AML-193 (cell line): ENCODE measurements at regions not wholly inside any gene's neighbourhood (a gene's known extent, or its start where the extent isn't known, plus 50 kb on each side); places are given as distances from the start of the nearest gene placed in this dataset.
"Not testable (repeated sequence)": the region's sequence is repeated elsewhere in the genome, so short reads cannot be mapped to it uniquely, and the experiment has no call there.

Experiments used
- DNase-seq, 2 experiments: peaks; one replicate each; lab custom pipeline; 2025; lab: John Stamatoyannopoulos, UW

DNA sequence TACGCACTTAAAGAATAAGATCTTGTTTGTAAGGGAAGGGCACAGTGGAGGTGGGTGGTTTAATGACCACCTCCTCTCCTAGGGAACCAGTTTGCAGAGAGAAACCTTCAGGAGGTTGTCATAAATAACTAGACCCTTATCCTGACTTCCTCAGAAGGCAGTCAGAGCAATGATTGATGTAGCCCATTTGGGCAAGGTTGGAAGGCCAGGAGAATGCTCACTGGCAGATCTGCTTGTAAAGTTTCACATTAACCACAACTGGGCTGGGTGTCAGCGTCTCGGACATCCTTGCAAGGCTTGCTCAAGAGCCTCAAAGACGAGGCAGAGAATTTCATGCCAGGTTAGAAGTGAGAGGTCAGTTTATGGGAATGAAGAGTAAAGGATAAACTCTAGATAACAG lies 87.6 kb upstream of the TRABD2B start:
- no peak for DNase-seq

DNA sequence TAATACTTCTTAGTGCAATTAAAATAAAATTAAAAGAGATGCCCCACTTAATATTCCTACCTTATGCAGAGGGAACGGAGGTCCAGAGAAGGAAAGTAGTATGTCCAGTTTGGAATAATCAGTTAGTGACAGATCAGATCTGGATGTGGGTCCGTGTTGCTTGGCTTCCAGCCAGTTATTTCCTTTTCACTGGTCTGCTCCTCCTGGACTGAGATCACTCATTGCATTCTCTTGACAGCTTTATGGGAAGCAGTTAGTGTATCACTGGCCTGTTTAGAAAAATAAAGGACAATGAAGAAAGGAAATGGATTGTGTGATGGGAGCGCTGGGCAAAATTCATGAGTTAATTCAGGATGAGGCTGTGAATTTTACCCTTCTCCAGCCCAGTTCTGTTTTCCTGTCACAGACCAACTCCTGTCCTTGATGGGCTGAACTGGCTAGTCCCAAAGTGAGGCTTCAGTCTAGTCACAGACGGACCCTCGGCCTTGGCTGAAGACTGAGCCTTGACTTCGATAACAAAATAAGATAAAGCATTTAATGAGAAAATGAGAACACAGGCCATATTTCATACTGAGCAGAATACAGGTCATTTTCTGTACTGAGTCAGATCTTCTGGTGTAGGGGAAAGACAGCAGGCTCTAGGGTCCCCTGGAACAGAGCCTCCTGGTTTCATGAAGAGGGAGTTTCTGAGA lies 85.2 kb upstream of the TRABD2B start:
- no peak for DNase-seq

DNA sequence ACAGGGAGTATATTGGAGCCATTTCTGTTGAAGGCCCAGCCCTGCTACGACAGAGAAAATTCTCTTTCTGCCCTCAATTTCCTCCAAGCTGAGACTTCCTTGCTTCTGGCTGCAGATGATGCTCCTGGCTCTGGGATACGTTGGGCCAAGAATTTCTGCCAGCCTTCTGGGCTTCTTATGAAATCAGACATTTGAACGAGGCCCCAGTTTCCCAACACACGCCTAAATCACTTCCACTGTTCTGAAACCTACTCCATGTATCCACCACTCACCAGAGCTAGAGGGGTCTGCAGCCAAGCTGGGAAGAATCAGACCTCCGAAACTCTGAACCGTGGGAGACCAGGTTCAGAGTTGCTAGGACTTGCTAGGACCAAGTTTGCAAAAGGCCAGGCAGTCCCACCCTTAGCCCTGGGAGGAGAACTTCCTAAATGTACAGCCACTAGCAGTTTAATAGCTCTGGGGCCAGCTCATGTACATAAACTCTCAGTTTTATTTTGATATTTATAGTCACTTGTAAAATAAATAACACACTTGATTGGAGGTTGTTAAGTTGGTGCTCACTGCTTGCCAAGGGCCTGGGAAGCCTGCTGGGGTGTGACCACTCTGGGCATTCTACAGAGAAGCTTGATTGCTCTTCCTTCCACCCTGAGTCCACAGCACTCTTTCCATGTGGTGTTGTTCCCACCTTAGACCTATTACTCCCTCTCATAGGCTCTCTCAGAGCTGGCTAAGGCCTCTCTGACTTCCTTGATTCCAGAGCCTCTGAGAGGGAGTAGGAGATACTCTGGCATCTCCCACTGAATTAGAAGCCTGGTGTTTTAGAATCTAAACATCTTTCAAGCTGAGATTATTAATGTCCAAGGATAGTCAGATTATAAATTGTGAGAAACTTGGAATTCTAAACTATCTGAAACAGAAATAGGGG lies 83.4 kb upstream of the TRABD2B start:
- DNase-seq, result no peak

DNA sequence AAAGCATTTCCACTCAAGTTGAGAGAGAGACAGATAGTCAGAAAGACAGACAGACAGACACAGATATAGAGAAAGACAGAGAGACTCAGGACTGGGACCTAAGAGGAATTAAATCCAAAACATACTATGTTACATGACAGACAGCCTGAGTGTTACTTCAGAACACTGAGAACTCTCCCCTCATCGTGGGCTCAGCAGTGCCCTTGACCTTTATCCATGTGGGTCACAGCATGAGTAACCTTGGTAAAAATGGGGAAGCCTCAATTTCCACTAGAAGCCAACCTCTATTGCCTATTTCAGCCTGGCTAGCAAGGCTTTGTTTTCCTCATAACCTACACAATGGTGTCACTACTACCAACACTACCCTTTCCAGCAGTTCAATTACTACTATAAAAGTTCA lies 81.9 kb upstream of the TRABD2B start:
- no peak for DNase-seq

DNA sequence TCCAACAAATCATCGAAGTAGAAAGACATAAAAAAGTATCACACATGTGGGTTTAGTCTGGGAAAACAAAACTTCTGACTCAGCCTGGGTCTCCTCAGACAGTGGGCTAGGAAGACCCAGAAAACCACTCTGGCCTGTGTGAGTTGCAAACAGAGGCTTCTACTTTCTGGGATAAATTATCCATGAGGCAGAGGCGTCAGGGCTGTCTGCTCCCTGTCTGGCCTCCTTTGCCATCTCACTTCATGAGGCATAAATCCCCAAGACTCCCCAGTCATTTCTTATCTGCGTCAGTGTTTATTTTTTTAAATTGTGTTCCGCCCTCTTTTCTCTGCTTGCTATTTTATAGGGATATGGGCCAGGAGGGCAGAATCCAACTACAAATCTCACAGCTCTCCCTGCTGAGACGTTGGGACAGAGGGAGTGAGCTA lies 80.6 kb upstream of the TRABD2B start:
- DNase-seq, result no peak

DNA sequence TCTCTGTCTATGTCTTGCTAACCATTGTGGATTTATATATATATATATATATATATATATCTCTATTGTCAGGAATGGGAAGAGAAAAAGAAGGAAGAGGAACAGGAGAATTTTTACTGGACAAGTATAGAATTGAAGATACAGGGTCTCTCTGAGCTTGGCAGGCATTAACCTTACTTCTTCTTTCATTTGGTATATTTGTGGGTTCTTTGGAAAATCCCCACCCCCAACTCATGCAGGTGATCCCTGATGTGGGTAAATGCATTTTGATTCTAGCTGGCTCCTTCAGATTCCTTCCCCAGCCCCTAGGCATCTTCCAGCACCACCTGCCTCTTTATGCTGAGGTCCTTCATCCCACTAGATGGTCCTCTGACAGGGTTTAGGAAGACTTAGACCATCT lies 78.8 kb upstream of the TRABD2B start:
- DNase-seq, result no peak

DNA sequence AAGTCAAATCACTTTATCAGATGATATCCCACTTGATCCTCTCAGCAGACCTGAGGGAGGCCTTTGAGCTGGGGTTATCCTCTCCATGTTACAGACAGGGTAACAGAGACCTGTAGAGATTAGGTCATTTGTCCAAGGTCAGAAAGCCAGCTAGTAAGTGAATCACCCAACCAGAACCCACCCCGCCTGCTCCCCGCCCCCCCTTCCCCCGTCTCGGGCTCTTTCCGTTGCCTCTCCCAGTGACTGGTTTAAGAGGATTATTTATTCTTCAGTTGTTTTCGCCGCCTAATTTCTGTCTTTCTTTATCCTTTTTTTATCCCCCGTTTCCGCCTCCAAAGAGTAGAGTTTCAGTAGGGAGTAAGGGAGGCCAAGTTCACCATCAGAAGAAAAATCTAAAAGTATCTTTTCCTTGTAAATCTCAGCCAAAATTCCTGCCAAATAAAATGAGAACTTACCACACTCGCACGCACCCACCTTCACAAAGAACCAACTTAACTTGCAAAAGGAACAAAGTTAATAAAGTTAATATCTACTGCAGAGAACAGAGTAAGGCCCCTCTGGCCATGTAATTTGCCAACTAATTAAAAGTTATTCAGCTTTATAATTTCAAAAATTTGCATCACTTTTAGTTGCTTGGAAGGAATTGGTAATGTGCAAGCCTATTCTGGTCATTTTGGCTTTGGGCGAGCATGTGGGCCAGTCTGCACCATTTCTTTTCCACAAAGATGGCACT lies 76.8 kb upstream of the TRABD2B start:
- DNase-seq, result no peak

DNA sequence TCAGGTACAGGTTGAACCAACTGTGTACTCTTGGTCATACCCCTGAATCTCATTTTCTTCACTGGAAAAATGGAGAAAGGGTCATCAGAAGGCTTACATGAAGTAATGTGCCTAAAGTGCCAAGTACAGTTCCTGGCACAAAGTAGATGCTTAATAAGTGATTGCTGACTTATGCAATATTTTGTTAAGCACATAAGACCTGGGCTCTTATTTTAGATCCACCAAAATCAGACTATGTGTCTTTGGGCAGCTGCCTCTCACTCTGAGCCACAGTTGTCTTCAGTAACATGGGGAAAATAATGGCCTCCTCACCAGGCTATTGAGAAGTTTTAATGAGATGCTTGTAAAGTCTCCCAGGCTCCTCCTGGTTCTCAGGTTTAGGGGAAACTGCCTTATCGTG lies 74.3 kb upstream of the TRABD2B start:
- DNase-seq, result no peak

DNA sequence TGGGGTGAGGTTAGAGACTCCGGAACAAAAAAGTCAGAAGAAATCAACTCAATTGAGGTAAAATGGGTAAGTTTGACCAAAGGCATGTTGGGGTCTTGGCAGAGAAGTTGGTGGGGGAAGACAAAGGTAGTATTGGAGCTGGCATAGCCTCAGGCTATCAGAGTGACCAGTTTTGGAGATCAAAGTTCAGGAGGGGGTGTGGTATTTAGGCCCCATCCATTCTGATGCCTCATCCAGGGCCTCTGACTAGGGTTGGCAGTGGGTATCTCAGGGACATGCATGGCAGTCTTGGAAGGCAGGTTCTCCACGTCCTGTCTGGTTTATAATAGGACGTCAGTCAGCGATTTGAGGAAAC lies 73.2 kb upstream of the TRABD2B start:
- no peak for DNase-seq

DNA sequence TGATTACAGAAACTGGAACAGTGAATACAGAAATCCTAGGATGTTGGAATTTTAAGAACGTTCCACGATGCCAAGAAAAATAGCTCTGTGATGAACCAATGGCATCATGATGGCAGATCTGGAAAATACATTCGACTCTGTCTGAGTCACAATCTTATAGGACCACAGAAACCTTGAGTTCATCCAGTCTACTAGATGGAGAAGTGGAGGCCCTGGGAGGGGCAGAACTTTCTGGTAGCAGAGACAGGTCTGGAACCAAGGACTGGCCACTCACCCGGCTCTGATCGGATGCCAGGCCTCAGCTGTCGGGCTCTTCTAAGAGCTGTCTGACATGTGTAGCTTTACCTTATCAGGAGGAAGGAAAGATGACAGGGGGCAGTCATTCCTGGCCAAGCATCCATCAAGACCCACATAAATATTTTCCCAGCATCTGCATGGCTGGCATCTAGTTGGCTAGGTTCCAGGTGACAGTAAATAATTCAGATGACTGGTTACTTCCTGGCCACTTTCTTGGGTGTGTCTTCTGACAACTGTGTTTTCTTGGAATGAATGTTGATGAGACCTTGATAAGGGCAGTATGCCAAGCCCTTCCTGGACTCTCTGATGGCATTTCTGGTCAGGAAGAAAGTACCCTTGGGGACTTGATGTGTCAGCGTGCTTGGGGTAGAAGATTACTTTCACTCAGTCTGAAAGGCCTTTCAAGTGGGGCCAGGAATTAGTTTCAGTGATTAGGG lies 72.6 kb upstream of the TRABD2B start:
- no peak for DNase-seq

DNA sequence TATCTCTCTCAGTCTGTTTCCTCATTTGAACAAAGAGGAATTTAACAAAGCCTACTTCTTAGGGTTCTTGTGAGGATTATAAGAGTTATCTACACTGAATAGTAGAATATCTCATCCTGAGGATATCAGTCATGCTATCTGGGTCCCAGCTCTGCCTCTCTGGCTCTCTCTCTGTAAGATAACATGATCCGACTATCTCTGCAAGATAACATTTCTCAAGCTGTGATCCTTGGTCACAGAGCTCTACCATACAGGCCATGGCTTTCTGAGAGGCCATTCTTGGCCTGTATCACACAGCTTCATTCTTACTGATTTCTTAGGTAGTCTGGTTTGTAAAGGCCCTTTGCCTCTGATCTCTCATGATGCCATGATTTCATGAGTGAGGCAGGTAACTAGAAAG lies 71.0 kb upstream of the TRABD2B start:
- no peak for DNase-seq

DNA sequence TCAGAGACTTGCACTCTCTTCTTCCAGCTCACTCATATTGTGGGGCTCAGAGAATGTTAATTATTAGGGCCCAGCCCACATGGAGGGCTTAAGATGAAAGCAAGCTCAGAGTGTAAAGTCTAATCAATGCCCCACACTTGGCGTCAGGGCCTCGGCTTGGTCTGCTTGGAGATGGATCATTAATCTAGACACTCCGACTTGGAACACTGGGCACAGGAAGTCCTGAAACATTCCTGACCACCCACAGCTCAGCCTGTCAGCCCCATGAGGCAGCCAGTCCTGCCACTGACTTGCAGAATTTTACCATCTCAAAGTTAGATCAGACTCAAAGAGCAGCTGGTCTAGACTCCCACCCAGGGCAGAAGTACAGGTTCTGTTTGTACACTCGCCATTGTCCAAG lies 69.8 kb upstream of the TRABD2B start:
- no peak for DNase-seq

DNA sequence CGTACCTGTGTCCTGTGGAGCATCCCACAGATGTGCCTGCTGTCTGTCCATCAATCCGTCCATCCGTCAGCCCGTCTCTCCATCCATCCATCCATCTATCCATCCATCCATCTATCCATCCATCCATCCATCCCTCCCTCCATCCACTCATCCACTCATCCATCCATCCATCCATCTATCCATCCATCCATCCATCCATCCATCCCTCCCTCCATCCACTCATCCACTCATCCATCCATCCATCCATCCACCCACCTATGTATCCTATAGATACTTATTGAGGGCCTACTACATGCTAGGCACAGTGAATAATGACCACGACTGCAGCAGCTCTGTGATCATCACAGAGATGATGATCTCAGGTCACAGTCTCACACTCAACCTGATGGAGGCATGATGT lies 67.5 kb upstream of the TRABD2B start:
- DNase-seq, result not testable (repeated sequence)

DNA sequence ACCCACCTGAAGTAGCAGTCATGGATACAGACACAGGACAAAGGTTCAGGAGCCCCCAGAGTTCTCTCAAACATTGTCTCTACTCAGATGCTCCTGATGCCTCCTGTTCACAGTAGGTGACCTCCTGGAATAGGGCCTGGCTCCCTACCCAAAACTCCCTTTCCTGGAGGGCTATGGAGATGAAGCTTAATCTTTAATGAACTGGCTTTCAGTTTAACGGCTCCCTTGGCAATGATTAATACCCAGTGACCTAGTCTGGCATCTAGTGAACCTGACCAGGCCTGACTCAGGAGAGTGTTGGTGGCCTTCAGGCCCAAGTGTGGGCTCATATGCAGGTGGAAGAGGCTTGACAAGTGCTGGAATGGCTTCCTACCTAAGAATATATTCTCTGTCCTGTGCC lies 65.2 kb upstream of the TRABD2B start:
- DNase-seq, result no peak

DNA sequence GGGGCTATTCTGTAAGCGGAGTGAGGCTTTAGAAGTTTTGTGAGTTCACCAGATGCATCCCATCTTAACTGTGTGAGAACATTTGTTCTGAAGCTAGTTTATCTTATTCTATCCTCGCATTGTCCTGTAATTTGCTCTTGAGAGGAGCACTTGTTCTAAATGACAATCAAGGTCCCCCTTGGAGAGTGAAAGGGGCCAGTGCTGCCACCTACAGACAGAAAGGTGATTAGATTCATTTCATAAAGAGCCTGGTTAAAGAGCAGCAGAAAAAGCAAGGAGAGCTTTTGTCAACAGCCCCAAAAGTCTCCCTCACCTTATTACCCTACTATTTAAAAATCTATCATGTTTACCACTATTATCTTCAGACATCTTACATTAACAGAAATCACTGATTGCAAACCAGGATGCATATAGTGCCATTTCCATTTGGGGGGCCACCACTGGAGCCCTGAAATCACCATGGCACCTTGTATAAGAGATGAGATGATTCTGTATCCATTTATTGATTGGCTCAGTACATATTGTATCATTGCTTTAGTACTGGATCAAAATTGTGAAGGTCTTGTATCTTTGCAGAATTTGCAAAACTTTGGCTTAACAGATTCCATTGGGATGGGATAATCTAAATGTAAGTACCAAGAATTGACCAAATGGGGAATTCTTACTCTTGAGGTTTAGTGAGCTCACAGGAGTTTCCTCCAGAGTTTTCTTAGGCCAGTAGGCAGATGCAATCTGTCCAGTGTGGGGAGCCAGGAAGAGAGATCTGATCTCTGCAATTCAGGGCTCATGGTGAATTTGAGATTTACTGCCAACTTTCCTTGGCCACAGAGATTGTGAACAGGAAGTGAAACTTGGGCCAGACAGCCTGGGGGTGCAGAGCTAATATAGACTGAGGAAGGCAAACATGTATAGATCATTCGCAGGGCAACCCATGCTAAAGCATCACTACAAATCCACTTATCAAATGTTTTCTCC lies 64.3 kb upstream of the TRABD2B start:
- DNase-seq, result peak; percentile 15 to 36

DNA sequence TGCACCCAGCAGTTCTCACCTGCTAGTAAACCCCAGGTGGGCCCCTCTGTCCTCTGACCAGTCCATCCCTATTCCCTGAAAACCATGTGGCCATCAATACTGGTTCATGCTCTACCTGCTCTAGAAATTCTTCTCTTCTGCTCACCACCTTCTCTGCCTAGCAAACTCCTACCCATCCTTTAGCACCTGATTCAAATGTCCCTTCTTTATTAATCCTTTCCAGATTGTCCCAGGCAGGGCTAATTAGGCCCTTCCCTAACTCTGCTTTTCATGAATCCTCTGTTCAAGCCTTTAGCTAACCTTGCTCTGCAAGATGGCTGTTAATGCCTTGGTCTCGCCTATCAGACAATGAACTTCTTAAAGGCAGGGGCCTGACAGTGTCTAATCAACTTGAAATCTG lies 62.1 kb upstream of the TRABD2B start:
- DNase-seq, result no peak

DNA sequence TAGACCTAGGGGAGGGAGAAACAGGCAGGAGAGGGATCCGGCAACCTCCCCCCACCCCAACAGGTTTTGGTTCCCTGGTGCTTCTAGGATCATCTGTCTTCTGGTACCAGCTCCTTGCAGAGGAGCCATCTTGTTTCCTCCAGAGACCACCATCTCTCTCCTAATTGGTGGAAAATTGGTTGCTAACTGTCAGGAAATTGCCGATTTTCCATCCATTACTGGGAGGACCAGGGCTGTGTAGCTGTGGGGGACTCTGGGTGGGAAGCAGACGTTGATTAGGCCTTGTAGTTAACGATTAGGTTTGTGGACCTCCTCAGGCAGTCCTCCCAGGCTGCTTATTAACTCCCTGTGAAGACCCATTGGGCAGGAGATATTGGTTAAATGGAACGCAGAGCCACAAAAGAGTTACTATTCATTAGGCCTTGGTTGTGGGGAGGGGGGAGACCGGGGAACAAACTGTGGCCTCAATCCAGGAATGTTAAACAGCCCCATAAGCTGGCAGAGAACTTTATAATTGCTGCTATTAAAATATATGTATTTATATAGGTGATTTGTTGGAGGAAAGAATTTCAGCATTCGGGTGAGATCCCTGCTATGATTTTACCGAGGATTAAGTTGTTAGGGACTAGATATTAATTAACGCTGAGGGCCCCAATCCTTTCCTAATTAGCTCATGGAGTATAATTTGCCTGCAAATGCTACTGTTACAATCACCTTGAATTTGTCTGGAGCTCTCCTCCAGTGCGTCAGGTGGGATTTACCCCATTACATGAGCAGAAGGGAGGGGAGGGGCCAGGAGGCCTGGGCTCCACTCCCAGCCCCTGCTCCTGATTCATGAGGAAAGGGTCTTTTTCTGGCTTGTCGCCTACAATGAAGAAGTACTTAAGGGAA lies 61.2 kb upstream of the TRABD2B start:
- no peak for DNase-seq

DNA sequence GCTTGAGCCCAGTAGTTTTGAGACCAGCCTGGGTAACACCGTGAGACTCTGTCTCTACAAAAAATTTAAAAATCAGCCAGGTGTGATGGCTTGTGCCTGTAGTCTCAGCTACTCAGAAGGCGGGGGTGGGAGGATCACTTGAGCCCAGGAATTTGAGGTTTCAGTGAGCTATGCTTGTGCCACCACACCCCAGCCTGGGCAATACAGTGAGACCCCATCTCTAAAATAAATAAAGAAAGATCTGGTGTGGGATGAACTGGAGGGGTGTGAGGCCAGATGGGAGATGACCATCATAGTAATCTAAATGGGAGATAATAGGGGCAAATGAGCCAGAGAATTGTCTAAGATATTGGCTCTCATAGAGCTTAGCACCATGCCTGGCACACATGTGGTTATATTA lies 60.1 kb upstream of the TRABD2B start:
- DNase-seq, result no peak

DNA sequence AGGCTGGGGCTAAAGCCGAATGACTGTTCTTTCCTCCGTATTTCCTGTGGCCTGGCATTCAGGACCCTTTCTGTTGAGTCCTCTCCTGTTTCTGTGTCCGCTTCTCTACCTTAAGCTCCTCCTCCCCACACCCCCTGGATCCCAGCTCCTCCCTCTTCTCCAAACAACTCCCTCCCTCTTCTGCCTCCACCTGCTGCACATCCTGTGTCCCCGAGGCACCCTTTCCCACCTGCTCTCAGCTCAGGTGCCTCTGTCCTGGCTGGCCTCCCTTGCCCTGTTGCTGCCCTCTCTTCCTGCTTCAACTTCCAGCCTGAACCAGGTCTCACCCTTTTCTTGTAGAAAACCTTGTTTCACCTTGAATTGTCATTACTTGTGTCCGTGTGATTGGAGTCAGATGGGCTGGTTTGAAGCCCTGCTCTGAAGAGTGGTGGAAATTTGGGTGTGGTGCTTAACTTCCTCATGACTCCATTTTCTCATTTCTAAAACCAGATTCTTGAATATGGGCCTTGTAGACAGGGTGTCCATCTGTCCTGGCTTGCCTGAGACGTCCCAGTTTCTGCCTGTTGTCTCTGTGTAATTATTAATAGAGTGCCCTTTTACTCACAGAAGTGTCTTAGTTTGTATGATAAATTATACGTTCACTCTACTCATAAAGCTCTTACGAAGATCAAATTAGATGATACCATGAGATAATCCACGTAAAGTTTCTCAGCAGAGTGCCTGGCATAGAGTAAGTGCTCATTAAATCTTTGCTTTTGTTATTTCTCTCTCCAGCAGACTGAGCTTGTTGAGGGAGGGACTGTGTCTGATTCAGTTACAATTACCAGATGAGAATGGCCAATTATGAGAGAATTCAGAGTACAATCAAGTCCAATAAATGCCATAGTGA lies 58.9 kb upstream of the TRABD2B start:
- DNase-seq, result no peak
